OCI-LY3 (cell line): ENCODE measurements at regions not wholly inside any gene's neighbourhood (a gene's known extent, or its start where the extent isn't known, plus 50 kb on each side); places are given as distances from the start of the nearest gene placed in this dataset.

Source experiments
- EZH2phosphoT487 ChIP-seq: fragments of 200-600 bp; shearing (Covaris generic); IDR thresholded peaks from 2 replicates; pipeline ENCODE4 v1.6.1; 2018; ENCODE audit warnings: antibody characterized with exemption, mixed run types, low read depth
- TF ChIP-seq, protein P1 (sequence below): fragments of 200-600, 300-600 bp; sonication (generic); IDR thresholded peaks from 2 replicates; pipeline ENCODE4 v1.5.1; 2014; ENCODE audit warnings: antibody characterized with exemption, low read length, low read depth

DNA sequence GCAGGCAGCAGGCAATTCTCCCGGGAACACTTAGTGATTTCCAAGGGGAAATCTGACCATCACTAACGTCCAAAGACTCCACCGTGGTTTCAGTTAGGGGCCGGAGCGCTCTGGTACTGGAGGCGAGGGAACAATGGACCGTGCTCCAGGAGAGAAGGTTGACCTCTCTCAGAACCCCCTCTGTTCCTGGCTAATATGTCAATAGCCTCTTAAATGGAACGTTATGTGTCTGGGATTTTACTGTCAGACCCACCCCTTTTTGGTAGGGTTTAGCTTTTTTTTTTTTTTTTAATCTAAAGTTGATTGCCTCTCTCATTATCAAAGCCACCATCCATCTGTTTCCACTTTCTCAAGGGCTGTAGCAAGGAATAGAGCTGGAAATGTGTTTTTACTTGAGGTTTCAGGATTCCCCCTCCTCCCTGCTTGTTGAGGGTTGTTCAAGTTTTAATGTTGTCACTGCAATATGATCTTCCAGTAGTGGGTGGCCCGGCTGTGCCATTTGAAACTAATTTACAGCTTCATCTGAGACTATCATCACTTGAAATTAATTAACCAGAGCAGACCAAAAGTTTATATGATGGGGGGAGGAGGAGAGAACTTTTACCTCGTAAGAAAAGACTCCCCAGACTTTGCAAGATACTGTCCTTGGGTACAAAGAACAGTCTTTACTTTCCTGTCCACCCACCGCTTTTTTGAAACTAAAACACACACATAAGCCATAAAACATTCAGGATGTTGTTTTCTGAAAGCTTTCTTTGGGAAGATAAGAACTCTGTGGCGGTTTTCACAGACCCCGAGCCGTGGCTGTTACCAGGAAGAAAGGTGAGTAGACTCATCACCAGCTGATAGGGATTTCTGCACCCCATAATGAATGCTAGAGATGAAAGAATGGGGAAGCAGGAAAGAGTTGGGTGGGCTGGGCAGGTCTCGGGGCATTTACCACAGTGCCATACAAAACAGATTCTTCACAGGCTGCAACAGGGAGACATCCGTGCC lies 187.8 kb downstream of the UACA start:
- TF ChIP-seq, protein P1, sequence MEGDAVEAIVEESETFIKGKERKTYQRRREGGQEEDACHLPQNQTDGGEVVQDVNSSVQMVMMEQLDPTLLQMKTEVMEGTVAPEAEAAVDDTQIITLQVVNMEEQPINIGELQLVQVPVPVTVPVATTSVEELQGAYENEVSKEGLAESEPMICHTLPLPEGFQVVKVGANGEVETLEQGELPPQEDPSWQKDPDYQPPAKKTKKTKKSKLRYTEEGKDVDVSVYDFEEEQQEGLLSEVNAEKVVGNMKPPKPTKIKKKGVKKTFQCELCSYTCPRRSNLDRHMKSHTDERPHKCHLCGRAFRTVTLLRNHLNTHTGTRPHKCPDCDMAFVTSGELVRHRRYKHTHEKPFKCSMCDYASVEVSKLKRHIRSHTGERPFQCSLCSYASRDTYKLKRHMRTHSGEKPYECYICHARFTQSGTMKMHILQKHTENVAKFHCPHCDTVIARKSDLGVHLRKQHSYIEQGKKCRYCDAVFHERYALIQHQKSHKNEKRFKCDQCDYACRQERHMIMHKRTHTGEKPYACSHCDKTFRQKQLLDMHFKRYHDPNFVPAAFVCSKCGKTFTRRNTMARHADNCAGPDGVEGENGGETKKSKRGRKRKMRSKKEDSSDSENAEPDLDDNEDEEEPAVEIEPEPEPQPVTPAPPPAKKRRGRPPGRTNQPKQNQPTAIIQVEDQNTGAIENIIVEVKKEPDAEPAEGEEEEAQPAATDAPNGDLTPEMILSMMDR: no peak
- TF ChIP-seq EZH2phosphoT487: no peak
